OCI-LY3 (cell line): ENCODE measurements at regions not wholly inside any gene's neighbourhood (a gene's known extent, or its start where the extent isn't known, plus 50 kb on each side); places are given as distances from the start of the nearest gene placed in this dataset.
"Not testable (repeated sequence)": the region's sequence is repeated elsewhere in the genome, so short reads cannot be mapped to it uniquely, and the experiment has no call there.

Experiments used
- H2AFZ ChIP-seq: fragments of 200-600, 300-600 bp; shearing (Covaris generic); 2 replicates; pipeline ENCODE4 v1.6.0; 2014; ENCODE audit warnings: antibody characterized with exemption, low read depth, low read length
- H3K27ac ChIP-seq: fragments of 200-600, 300-600 bp; sonication (generic); 2 replicates; pipeline ENCODE4 v1.5.1; 2014; ENCODE audit warnings: mild to moderate bottlenecking, low read length, moderate library complexity, mixed read lengths
- H3K27me3 ChIP-seq: fragments of 200-600, 300-600 bp; sonication (generic); 2 replicates; pipeline ENCODE4 v1.6.1; 2014; ENCODE audit warnings: low read depth, low read length, mixed read lengths
- H3K36me3 ChIP-seq: fragments of 200-600, 300-600 bp; sonication (generic); replicated peaks from 2 replicates; pipeline ENCODE3; 2014; ENCODE audit warnings: low read depth, low read length, mixed read lengths
- H3K4me1 ChIP-seq: fragments of 300-600, 200-600 bp; sonication (generic); 2 replicates; pipeline ENCODE4 v1.6.1; 2014; ENCODE audit warnings: low read length, mixed read lengths
- H3K4me2 ChIP-seq: fragments of 200-600, 300-600 bp; sonication (generic); 2 replicates; pipeline ENCODE4 v1.6.1; 2014; ENCODE audit warnings: low read length, mixed read lengths
- H3K4me3 ChIP-seq: fragments of 300-600, 200-600 bp; sonication (generic); 2 replicates; pipeline ENCODE4 v1.5.1; 2014; ENCODE audit warnings: antibody characterized with exemption, mild to moderate bottlenecking, low read length, moderate library complexity
- H3K79me2 ChIP-seq: fragments of 300-600, 200-600 bp; shearing (Covaris generic); 2 replicates; pipeline ENCODE4 v1.6.1; 2014; ENCODE audit warnings: mild to moderate bottlenecking, low read length, mixed read lengths
- H3K9ac ChIP-seq: fragments of 300-600, 200-600 bp; shearing (Covaris generic); 2 replicates; pipeline ENCODE4 v1.6.0; 2014; ENCODE audit warnings: mild to moderate bottlenecking, low read length, moderate library complexity
- H3K9me3 ChIP-seq: fragments of 200-600, 300-600 bp; shearing (Covaris generic); 2 replicates; pipeline ENCODE4 v1.6.1; 2014; ENCODE audit warnings: low read length, mixed read lengths; ENCODE audit not compliant: insufficient read depth
- H4K20me1 ChIP-seq: fragments of 200-600, 300-600 bp; sonication (generic); 2 replicates; pipeline ENCODE4 v1.6.1; 2016; ENCODE audit warnings: low read length, mixed read lengths; ENCODE audit not compliant: insufficient read depth
- EZH2phosphoT487 ChIP-seq: fragments of 200-600 bp; shearing (Covaris generic); IDR thresholded peaks from 2 replicates; pipeline ENCODE4 v1.6.1; 2018; ENCODE audit warnings: antibody characterized with exemption, mixed run types, low read depth
- TF ChIP-seq, protein P1 (sequence below): fragments of 200-600, 300-600 bp; sonication (generic); IDR thresholded peaks from 2 replicates; pipeline ENCODE4 v1.5.1; 2014; ENCODE audit warnings: antibody characterized with exemption, low read length, low read depth

- TF ChIP-seq EZH2phosphoT487: no peak
- TF ChIP-seq, protein P1, sequence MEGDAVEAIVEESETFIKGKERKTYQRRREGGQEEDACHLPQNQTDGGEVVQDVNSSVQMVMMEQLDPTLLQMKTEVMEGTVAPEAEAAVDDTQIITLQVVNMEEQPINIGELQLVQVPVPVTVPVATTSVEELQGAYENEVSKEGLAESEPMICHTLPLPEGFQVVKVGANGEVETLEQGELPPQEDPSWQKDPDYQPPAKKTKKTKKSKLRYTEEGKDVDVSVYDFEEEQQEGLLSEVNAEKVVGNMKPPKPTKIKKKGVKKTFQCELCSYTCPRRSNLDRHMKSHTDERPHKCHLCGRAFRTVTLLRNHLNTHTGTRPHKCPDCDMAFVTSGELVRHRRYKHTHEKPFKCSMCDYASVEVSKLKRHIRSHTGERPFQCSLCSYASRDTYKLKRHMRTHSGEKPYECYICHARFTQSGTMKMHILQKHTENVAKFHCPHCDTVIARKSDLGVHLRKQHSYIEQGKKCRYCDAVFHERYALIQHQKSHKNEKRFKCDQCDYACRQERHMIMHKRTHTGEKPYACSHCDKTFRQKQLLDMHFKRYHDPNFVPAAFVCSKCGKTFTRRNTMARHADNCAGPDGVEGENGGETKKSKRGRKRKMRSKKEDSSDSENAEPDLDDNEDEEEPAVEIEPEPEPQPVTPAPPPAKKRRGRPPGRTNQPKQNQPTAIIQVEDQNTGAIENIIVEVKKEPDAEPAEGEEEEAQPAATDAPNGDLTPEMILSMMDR: no peak
- no peak overlapping the region for H3K9ac ChIP-seq
- H3K79me2 ChIP-seq: no peaks in the 10 kb centered on the region
- H3K27ac ChIP-seq: no peak overlapping the region
- H3K36me3 ChIP-seq: no peaks in the 10 kb centered on the region
- H3K4me2 ChIP-seq: no peak overlapping the region
- H3K4me3 ChIP-seq: no peak overlapping the region
- no peaks in the 10 kb centered on the region for H4K20me1 ChIP-seq
- H2AFZ ChIP-seq: no peak overlapping the region
- H3K9me3 ChIP-seq: no peaks in the 10 kb centered on the region
- no peaks in the 10 kb centered on the region for H3K4me1 ChIP-seq
- H3K27me3 ChIP-seq: no peaks in the 10 kb centered on the region
These were observed 844.7 kb downstream of the DIPK2A start for GRCh38 chr3:144816323-144816722.

DNA sequence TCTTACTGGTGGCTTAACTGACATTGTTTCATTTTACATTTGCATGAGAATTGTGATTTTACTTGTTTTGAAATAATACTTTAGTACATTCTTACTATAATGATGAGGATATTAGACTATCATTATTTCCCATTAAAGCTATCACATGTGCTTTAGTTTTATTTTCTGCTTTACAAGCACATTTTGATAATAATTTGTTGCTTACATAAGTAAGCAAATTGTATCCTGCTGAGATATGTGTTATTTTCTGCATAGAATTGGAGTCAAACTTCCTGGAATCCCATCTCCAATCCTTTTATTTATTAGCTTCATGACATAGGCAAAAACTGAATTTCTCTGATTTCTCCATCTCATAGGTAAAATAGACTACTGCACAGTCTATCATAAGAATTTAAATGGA, 847.4 kb downstream of the DIPK2A start:
- Histone ChIP-seq H3K4me3 (no peak overlapping the region), H3K9ac (no peak overlapping the region)

GRCh38 chr3:144820232-144820631, 848.6 kb downstream of the DIPK2A start:
- not testable (repeated sequence) for H3K4me2 ChIP-seq, H3K4me1 ChIP-seq, H3K27ac ChIP-seq, H2AFZ ChIP-seq, H4K20me1 ChIP-seq, H3K79me2 ChIP-seq, H3K4me3 ChIP-seq, H3K9me3 ChIP-seq, H3K9ac ChIP-seq, H3K36me3 ChIP-seq, H3K27me3 ChIP-seq

More for the DNA sequence above, 847.4 kb downstream of the DIPK2A start:
- Histone ChIP-seq H3K36me3 (no peaks in the 10 kb centered on the region), H3K4me2 (no peak overlapping the region), H3K79me2 (no peaks in the 10 kb centered on the region), H3K27ac (no peak overlapping the region), H3K4me1 (no peaks in the 10 kb centered on the region), H3K9me3 (no peaks in the 10 kb centered on the region), H3K27me3 (no peaks in the 10 kb centered on the region), H2AFZ (no peak overlapping the region), H4K20me1 (no peaks in the 10 kb centered on the region)
- TF ChIP-seq, protein P1: no peak
- no peak for TF ChIP-seq EZH2phosphoT487

DNA sequence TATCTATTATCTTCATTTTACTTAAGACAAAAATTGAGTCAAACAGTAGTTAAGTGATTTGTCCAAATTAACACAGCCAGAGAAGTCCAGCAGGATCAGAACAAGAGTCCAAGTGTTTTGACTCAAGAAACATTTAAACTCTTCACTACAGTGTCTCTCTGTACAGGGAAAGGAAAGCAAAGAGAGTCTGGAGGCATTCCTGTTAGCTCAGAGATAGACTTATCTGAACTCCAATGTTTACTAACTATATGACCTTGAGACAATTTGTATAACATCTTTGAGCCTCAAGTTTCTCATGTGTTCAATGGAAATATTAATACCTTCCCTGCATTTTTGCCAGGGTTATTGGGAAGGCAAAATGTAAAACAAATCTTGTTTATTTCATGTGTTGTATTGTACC, 849.1 kb downstream of the DIPK2A start:
- H2AFZ ChIP-seq: no peak overlapping the region
- no peaks in the 10 kb centered on the region for H3K27me3 ChIP-seq
- TF ChIP-seq, protein P1: no peak
- no peak for TF ChIP-seq EZH2phosphoT487
- no peak overlapping the region for H3K4me3 ChIP-seq
- no peak overlapping the region for H3K9ac ChIP-seq
- H4K20me1 ChIP-seq: no peaks in the 10 kb centered on the region
- no peak overlapping the region for H3K4me2 ChIP-seq
- H3K27ac ChIP-seq: no peak overlapping the region
- no peaks in the 10 kb centered on the region for H3K4me1 ChIP-seq
- H3K9me3 ChIP-seq: no peaks in the 10 kb centered on the region
- no peaks in the 10 kb centered on the region for H3K36me3 ChIP-seq
- H3K79me2 ChIP-seq: no peaks in the 10 kb centered on the region

GRCh38 chr3:144821583-144821982, 850.0 kb downstream of the DIPK2A start:
- Histone ChIP-seq H2AFZ (no peak overlapping the region), H3K4me3 (no peak overlapping the region), H3K27me3 (no peaks in the 10 kb centered on the region), H4K20me1 (no peaks in the 10 kb centered on the region), H3K9me3 (no peaks in the 10 kb centered on the region), H3K79me2 (no peaks in the 10 kb centered on the region), H3K4me2 (no peak overlapping the region), H3K9ac (no peak overlapping the region), H3K36me3 (no peaks in the 10 kb centered on the region), H3K27ac (no peak overlapping the region), H3K4me1 (no peaks in the 10 kb centered on the region)
- no peak for TF ChIP-seq EZH2phosphoT487
- TF ChIP-seq, protein P1: no peak
